Middle frontal gyrus (tissue), 1 donor: ENCODE measurements at regions not wholly inside any gene's neighbourhood (a gene's known extent, or its start where the extent isn't known, plus 50 kb on each side); places are given as distances from the start of the nearest gene placed in this dataset.
"Not testable (repeated sequence)": the region's sequence is repeated elsewhere in the genome, so short reads cannot be mapped to it uniquely, and the experiment has no call there.

Source experiments
- DNase-seq: peaks from one replicate; pipeline ENCODE4 v3.0.0-alpha.2; 2015; ENCODE audit warnings: low spot score; ENCODE audit errors: extremely low spot score

- not testable (repeated sequence) for DNase-seq
Observed at GRCh38 chr2:187610450-187610849, 56.2 kb upstream of the TFPI start.

- no peak for DNase-seq
Observed at GRCh38 chr2:187612857-187613256, 58.6 kb upstream of the TFPI start.

GRCh38 chr2:187614756-187615155 lies 60.5 kb upstream of the TFPI start:
- DNase-seq = no peak

GRCh38 chr2:187615364-187615763 lies 61.1 kb upstream of the TFPI start:
- DNase-seq = no peak

GRCh38 chr2:187615902-187616301 lies 61.7 kb upstream of the TFPI start:
- DNase-seq = no peak

- no peak for DNase-seq
Observed at GRCh38 chr2:187617120-187617519, 62.9 kb upstream of the TFPI start.

- DNase-seq = no peak
Observed at GRCh38 chr2:187617905-187618304, 63.7 kb upstream of the TFPI start.

- DNase-seq = no peak
Observed at GRCh38 chr2:187618813-187619212, 64.6 kb upstream of the TFPI start.

GRCh38 chr2:187627153-187627552 lies 72.9 kb upstream of the TFPI start:
- no peak for DNase-seq

- DNase-seq = not testable (repeated sequence)
Observed at GRCh38 chr2:187636731-187637391, 82.6 kb upstream of the TFPI start.

GRCh38 chr2:187637392-187637740 lies 83.1 kb upstream of the TFPI start:
- DNase-seq = not testable (repeated sequence)

- DNase-seq = not testable (repeated sequence)
Observed at GRCh38 chr2:187637771-187638170, 83.5 kb upstream of the TFPI start.

- DNase-seq = no peak
Observed at GRCh38 chr2:187638840-187639239, 84.6 kb upstream of the TFPI start.

- no peak for DNase-seq
Observed at GRCh38 chr2:187640926-187641510, 86.8 kb upstream of the TFPI start.

- no peak for DNase-seq
Observed at GRCh38 chr2:187642498-187642897, 88.3 kb upstream of the TFPI start.

GRCh38 chr2:187644486-187644885 lies 90.3 kb upstream of the TFPI start:
- DNase-seq = no peak

GRCh38 chr2:187644981-187645380 lies 90.7 kb upstream of the TFPI start:
- no peak for DNase-seq

GRCh38 chr2:187646556-187646955 lies 92.3 kb upstream of the TFPI start:
- DNase-seq = no peak

- no peak for DNase-seq
Observed at GRCh38 chr2:187654535-187654934, 100.3 kb upstream of the TFPI start.

- DNase-seq = no peak
Observed at GRCh38 chr2:187655001-187655400, 100.8 kb upstream of the TFPI start.

- no peak for DNase-seq
Observed at GRCh38 chr2:187656123-187656522, 101.9 kb upstream of the TFPI start.

GRCh38 chr2:187658952-187659525 lies 104.8 kb upstream of the TFPI start:
- DNase-seq = no peak

- not testable (repeated sequence) for DNase-seq
Observed at GRCh38 chr2:187676050-187676449, 121.8 kb upstream of the TFPI start.
